Chondrocyte (in vitro differentiated cells): ENCODE measurements at regions not wholly inside any gene's neighbourhood (a gene's known extent, or its start where the extent isn't known, plus 50 kb on each side); places are given as distances from the start of the nearest gene placed in this dataset.

Experiments
- DNase-seq: peaks from one replicate; pipeline ENCODE4 v3.0.0; 2021; ENCODE audit warnings: mixed read lengths, low spot score
- H3K27ac Mint-ChIP-seq: one replicate; pipeline ENCODE4 v1.8.0; 2021; ENCODE audit warnings: mild to moderate bottlenecking, moderate library complexity, mixed read lengths; ENCODE audit not compliant: unreplicated experiment
- H3K27me3 Mint-ChIP-seq: 2 replicates; pipeline ENCODE4 v1.8.0; 2021; ENCODE audit warnings: low read depth, mixed read lengths
- H3K36me3 Mint-ChIP-seq: 2 replicates; pipeline ENCODE4 v1.8.0; 2021; ENCODE audit warnings: low read depth, mixed read lengths
- H3K4me1 Mint-ChIP-seq: 2 replicates; pipeline ENCODE4 v1.8.0; 2021; ENCODE audit warnings: low read depth, mild to moderate bottlenecking, mixed read lengths
- H3K4me3 Mint-ChIP-seq: one replicate; pipeline ENCODE4 v1.8.0; 2021; ENCODE audit warnings: mild to moderate bottlenecking, moderate library complexity, mixed read lengths; ENCODE audit not compliant: unreplicated experiment
- H3K9me3 Mint-ChIP-seq: 2 replicates; pipeline ENCODE4 v1.8.0; 2021; ENCODE audit warnings: low read depth, mixed read lengths
- CTCF ChIP-seq: fragments of 200-600 bp; sonication (generic); IDR thresholded peaks from 2 replicates; pipeline ENCODE4 v1.5.0; 2021; ENCODE audit warnings: antibody characterized with exemption, mild to moderate bottlenecking, moderate library complexity

GRCh38 chr1:228884615-228885566 is 149.6 kb downstream of the RHOU start:
- Mint-ChIP-seq H3K4me3 (no peak overlapping the region), H3K27ac (no peak overlapping the region), H3K4me1 (no peaks in the 10 kb centered on the region), H3K36me3 (peaks cover 5% of the 10 kb centered on the region), H3K9me3 (peaks cover 10% of the 10 kb centered on the region), H3K27me3 (peaks cover 28% of the 10 kb centered on the region)
- TF ChIP-seq CTCF: no peak
- DNase-seq: no peak

- H3K4me3 Mint-ChIP-seq: no peak overlapping the region
- peaks cover 10% of the 10 kb centered on the region for H3K9me3 Mint-ChIP-seq
- no peak overlapping the region for H3K27ac Mint-ChIP-seq
- no peaks in the 10 kb centered on the region for H3K4me1 Mint-ChIP-seq
- peaks cover 9% of the 10 kb centered on the region for H3K36me3 Mint-ChIP-seq
- DNase-seq: no peak
- TF ChIP-seq CTCF: no peak
- peaks cover 35% of the 10 kb centered on the region for H3K27me3 Mint-ChIP-seq
Observed at GRCh38 chr1:228885845-228886244, 150.6 kb downstream of the RHOU start.

- Mint-ChIP-seq H3K4me3 (no peak overlapping the region), H3K9me3 (peaks cover 10% of the 10 kb centered on the region), H3K4me1 (no peaks in the 10 kb centered on the region), H3K27ac (no peak overlapping the region), H3K27me3 (peaks cover 36% of the 10 kb centered on the region), H3K36me3 (peaks cover 9% of the 10 kb centered on the region)
- TF ChIP-seq CTCF: no peak
- no peak for DNase-seq
Observed at GRCh38 chr1:228887101-228887500, 151.8 kb downstream of the RHOU start.

GRCh38 chr1:228887960-228888359 is 152.7 kb downstream of the RHOU start:
- no peak for DNase-seq
- Mint-ChIP-seq H3K4me3 (no peak overlapping the region), H3K27me3 (peaks cover 31% of the 10 kb centered on the region), H3K9me3 (peaks cover 10% of the 10 kb centered on the region), H3K27ac (no peak overlapping the region), H3K4me1 (no peaks in the 10 kb centered on the region), H3K36me3 (peaks cover 9% of the 10 kb centered on the region)
- TF ChIP-seq CTCF: no peak

GRCh38 chr1:228889289-228889688 is 154.0 kb downstream of the RHOU start:
- TF ChIP-seq CTCF: no peak
- peaks cover 6% of the 10 kb centered on the region for H3K36me3 Mint-ChIP-seq

More at GRCh38 chr1:228889289-228889688, 154.0 kb downstream of the RHOU start:
- Mint-ChIP-seq H3K27ac (no peak overlapping the region), H3K9me3 (peaks cover 7% of the 10 kb centered on the region), H3K27me3 (peaks cover 33% of the 10 kb centered on the region), H3K4me3 (no peak overlapping the region), H3K4me1 (no peaks in the 10 kb centered on the region)
- DNase-seq: no peak
